Activated CD4-positive, alpha-beta T cell treated with anti-CD3 and anti-CD28 coated beads for 36 hours (primary cell): ENCODE measurements at regions not wholly inside any gene's neighbourhood (a gene's known extent, or its start where the extent isn't known, plus 50 kb on each side); places are given as distances from the start of the nearest gene placed in this dataset.

Experiments used
- ATAC-seq: fragments of 200-7000 bp; cut with Tn5 transposase; one replicate; pipeline ENCODE4 v1.10.0; 2021; ENCODE audit warnings: mild to moderate bottlenecking, moderate library complexity
- CTCF ChIA-PET: fragments of 350-600 bp; sonication (Branson Sonifier 250); formaldehyde crosslinking; loops from one replicate; lab custom pipeline; 2021; ENCODE audit warnings: antibody characterized with exemption; lab: Charles Lee
- POLR2A ChIA-PET: fragments of 350-600 bp; sonication (Branson Sonifier 250); formaldehyde crosslinking; loops from one replicate; lab custom pipeline; 2021; ENCODE audit warnings: antibody characterized with exemption, inconsistent platforms; lab: Charles Lee
- DNase-seq: peaks from one replicate; pipeline ENCODE4 v3.0.0-alpha.2; 2020
- H3K27ac Mint-ChIP-seq: one replicate; pipeline ENCODE4 v1.8.0; 2021; ENCODE audit warnings: mixed read lengths
- H3K27me3 Mint-ChIP-seq: one replicate; pipeline ENCODE4 v1.8.0; 2021; ENCODE audit warnings: mixed read lengths
- H3K36me3 Mint-ChIP-seq: one replicate; pipeline ENCODE4 v1.8.0; 2021; ENCODE audit warnings: low read depth, mixed read lengths
- H3K4me1 Mint-ChIP-seq: one replicate; pipeline ENCODE4 v1.8.0; 2021; ENCODE audit warnings: mixed read lengths
- H3K4me3 Mint-ChIP-seq: one replicate; pipeline ENCODE4 v1.8.0; 2021; ENCODE audit warnings: mild to moderate bottlenecking, moderate library complexity, mixed read lengths
- H3K9me3 Mint-ChIP-seq: one replicate; pipeline ENCODE4 v1.8.0; 2021; ENCODE audit warnings: low read depth, mixed read lengths
- intact Hi-C, 2 experiments: fragments of 100-400 bp; cut with DNase I in 1 of 2; cut with micrococcal nuclease in 1 of 2; formaldehyde crosslinking; loops; one replicate each; pipeline versions ENCODE4 v1.14.2 to v1.15.1; 2022 to 2024; cut with DNase I, micrococcal nuclease

DNA sequence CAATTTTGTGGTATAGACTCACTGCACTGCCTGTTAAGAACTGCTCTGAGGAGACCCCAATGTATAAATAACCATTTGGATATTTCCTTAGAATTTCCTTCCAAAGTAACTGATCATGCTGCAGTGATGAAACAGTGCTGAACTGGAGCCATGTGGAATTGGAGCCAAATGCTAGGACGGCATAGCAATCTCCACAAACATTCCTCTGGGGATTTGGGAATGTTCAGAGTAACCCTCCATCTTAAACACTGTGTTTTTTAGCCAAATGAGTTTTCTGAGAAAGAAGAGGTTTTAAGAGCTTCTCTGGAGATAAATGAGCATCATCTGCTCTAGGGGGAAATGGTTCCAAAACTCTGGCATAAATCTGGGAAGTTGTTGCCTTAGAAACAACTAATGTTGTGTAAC is 98.2 kb downstream of the OLFM4 start:
- no peak overlapping the region for H3K4me3 Mint-ChIP-seq
- CTCF ChIA-PET: interaction anchor here (0.7 kb wide), 1 partner anchor 159 kb away, joined by 3 read pairs; no protein-coding TSS in a partner anchor
- no peaks in the 10 kb centered on the region for H3K9me3 Mint-ChIP-seq
- no peak overlapping the region for H3K27ac Mint-ChIP-seq
- intact Hi-C loops: no loop called here
- no peaks in the 10 kb centered on the region for H3K4me1 Mint-ChIP-seq
- H3K36me3 Mint-ChIP-seq: no peaks in the 10 kb centered on the region
- POLR2A ChIA-PET: no interaction called here
- no peak for ATAC-seq
- peaks cover 2% of the 10 kb centered on the region for H3K27me3 Mint-ChIP-seq
- DNase-seq: no peak

DNA sequence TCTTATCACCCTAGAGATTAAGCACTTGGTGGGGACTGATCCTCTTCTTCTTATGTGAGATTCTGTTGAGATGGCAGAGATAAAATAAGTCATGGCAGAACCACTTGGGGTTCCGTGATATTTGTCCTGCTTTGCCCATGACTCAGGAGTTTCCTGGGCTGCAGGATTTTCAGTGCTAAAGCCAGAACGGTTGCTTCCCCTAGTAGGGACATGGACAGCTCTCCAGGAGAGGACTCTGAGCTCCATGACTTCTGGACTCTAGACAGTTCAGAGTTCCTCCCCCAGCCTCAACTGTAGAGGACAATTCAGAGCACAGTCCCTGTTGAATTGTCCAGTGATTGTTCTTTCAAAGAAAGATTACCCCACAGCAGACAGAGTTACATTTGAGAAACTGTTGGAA is 98.8 kb downstream of the OLFM4 start:
- no peaks in the 10 kb centered on the region for H3K9me3 Mint-ChIP-seq
- CTCF ChIA-PET: no interaction called here
- H3K4me1 Mint-ChIP-seq: no peaks in the 10 kb centered on the region
- H3K27ac Mint-ChIP-seq: no peak overlapping the region
- intact Hi-C loops: no loop called here
- POLR2A ChIA-PET: no interaction called here
- no peak overlapping the region for H3K4me3 Mint-ChIP-seq
- no peak for DNase-seq
- peaks cover 4% of the 10 kb centered on the region for H3K27me3 Mint-ChIP-seq
- no peak for ATAC-seq
- H3K36me3 Mint-ChIP-seq: no peaks in the 10 kb centered on the region

DNA sequence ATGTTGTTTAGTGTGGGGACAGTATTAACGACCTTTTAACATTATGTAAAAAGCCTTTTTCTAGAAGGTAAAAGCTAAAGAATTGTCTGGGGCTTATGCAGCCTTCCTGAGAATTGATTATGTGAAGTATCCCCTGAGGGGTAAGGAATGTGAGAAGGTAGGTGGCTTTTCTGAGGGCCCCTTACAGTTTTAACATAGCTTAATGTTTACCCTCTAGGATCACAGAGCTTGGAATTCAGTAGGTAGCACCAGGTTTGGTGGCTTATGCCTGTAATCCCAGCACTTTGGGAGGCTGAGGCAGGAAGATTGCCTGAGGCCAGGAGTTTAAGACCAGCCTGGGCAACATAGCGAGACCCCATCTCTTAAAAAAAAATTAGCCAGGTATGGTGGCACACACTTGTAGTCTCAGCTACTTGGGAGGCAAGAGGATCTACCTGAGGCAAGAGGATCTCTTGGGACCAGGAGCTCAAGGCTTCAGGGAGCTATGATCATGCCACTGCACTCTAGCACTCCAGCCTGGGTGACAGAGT is 101.3 kb downstream of the OLFM4 start:
- Mint-ChIP-seq H3K27me3 (peaks cover 8% of the 10 kb centered on the region), H3K4me3 (no peak overlapping the region), H3K9me3 (no peaks in the 10 kb centered on the region), H3K4me1 (no peaks in the 10 kb centered on the region), H3K27ac (no peak overlapping the region), H3K36me3 (no peaks in the 10 kb centered on the region)
- DNase-seq (no peak), ATAC-seq (no peak)
- ChIA-PET CTCF (interaction anchor here (0.6 to 0.8 kb wide), 2 partner anchors 22 to 602 kb away, joined by 3 read pairs; no protein-coding TSS in a partner anchor), POLR2A (no interaction called here)
- intact Hi-C loops: no loop called here

DNA sequence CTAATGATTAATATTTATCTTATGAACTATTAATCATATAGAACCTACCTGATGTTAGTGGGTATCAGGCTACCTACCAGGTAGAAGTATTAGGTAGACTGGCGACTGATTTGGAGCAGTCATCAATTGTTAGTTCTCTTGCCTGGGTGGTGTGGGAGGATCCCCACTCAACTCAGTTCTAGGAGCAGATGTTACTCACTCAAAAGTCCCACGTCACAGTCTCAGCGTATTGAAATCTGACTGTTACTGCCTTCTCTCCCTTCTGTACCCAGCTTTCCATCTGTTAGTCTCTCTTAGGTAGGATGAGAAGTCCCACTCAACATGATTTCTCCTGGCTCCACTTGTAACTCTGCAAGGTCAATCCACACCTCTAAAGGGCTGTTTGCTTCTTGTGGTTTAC is 102.7 kb downstream of the OLFM4 start:
- peaks cover 8% of the 10 kb centered on the region for H3K27me3 Mint-ChIP-seq
- H3K27ac Mint-ChIP-seq: no peak overlapping the region
- H3K4me3 Mint-ChIP-seq: no peak overlapping the region
- H3K4me1 Mint-ChIP-seq: no peaks in the 10 kb centered on the region
- H3K36me3 Mint-ChIP-seq: no peaks in the 10 kb centered on the region
- no peaks in the 10 kb centered on the region for H3K9me3 Mint-ChIP-seq
- no peak for DNase-seq
- ATAC-seq: no peak
- CTCF ChIA-PET: no interaction called here
- intact Hi-C loops: no loop called here
- POLR2A ChIA-PET: no interaction called here

DNA sequence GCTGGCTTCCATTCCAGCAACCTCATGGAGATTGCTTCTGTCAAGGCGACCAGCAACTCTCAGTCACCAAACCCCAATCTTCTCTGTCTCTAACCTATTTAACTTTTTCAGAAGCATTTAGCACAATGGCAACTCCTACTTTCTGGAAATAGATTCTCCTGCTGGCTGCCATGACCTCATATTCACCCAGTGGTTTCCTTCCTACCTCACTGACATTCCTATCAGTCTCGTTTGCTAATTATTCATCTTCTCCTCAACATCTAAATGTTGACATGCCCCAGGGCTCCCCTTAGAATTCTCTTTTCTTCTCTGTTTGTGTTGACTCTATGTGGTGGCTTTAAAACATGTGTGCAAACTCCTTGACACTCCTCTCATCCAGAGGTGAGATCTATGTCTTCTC is 106.7 kb downstream of the OLFM4 start:
- Mint-ChIP-seq H3K27ac (no peak overlapping the region), H3K4me3 (no peak overlapping the region), H3K36me3 (no peaks in the 10 kb centered on the region), H3K27me3 (peaks cover 5% of the 10 kb centered on the region), H3K4me1 (no peaks in the 10 kb centered on the region), H3K9me3 (no peaks in the 10 kb centered on the region)
- DNase-seq (no peak), ATAC-seq (no peak)
- ChIA-PET CTCF (no interaction called here), POLR2A (no interaction called here)
- intact Hi-C loops: no loop called here

DNA sequence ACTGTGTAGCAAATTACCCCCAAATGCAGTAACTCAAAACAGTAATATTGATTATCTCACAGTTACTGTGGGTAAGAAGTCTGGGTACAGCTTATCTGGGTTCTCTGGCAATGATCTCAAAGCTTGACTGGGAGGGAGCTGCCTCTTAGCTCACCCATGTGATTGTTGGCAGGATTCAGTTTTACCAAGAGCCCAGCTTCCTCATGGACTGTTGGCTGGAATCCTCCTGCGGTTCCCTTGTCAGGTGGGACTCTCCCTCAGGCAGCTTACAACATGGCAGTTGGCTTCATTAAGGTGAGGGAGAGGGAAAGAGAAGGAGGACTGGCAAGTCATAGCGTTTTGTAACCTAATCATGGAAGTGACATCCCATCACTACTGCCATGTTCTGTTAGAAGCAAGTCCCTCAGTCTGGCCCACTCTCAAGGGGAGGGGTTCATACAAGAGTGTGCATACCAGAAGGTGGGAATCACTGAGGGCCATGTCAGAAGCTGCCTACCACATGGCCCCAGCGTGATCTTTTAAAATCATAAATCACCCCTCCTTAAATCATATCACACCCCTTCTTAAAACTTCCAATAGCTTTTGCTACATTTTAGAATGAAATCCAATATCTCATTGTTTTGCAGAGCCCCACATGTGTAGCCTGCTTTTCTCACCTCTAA is 108.1 kb downstream of the OLFM4 start:
- intact Hi-C loops: no loop called here
- no peaks in the 10 kb centered on the region for H3K9me3 Mint-ChIP-seq
- no peaks in the 10 kb centered on the region for H3K36me3 Mint-ChIP-seq
- DNase-seq: no peak
- H3K4me3 Mint-ChIP-seq: no peak overlapping the region
- no peaks in the 10 kb centered on the region for H3K4me1 Mint-ChIP-seq
- POLR2A ChIA-PET: no interaction called here
- CTCF ChIA-PET: interaction anchor here (0.7 kb wide), 1 partner anchor 57 kb away, joined by 4 read pairs; no protein-coding TSS in a partner anchor
- H3K27me3 Mint-ChIP-seq: peaks cover 5% of the 10 kb centered on the region
- H3K27ac Mint-ChIP-seq: no peak overlapping the region
- no peak for ATAC-seq

DNA sequence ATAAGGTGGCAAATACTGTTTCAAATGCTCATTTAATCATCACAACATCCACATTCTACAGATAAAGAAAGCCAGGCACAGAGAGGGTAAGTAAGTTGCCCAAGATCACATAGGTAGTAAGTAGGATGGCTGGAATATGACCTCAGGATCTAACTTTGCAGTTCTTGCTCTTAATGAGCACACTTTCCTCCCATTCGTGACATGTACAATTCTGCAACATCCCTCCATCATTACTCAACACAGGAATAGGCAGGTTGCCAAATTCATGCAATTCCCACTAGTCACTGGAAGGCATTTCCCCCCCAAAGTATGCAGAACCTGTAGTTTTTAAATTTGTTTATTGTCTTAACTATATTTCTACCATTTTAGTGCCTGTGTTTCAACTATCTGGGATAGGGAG is 109.2 kb downstream of the OLFM4 start:
- no peak overlapping the region for H3K4me3 Mint-ChIP-seq
- no peak for ATAC-seq
- intact Hi-C loops: no loop called here
- no peaks in the 10 kb centered on the region for H3K9me3 Mint-ChIP-seq
- no peaks in the 10 kb centered on the region for H3K36me3 Mint-ChIP-seq
- ChIA-PET CTCF (no interaction called here), POLR2A (no interaction called here)
- H3K4me1 Mint-ChIP-seq: no peaks in the 10 kb centered on the region
- no peak for DNase-seq
- peaks cover 2% of the 10 kb centered on the region for H3K27me3 Mint-ChIP-seq
- no peak overlapping the region for H3K27ac Mint-ChIP-seq

DNA sequence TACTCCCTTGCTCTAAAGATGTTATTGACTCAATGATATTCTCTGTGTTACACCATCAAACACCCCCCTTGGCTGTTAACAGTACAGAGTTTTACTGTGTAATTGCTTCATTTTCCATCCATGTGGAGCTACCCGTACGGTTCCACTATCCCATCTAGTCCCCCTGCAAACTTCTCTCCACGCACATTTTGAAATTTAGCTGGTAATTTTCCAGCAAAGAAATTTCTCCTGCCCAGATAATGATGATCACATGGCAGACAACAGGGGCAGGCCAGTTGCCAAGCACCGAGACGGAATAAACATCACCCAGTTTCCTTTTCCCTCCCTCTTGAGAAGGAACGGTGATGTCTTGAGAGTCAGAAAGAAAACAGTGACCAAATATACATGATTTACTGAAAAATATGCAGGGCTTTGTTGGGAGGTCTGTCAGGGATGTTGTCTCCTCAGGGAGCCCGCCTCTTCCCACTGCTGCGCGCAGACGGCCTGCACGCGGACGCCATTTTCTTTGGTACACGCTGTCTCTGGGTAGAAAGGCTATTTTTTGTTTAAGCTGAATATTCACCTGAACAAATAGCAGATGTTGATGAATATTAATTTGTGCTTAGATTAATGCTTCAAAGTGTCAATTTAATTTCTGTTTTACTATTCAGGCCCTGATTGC is 109.9 kb downstream of the OLFM4 start:
- ChIA-PET POLR2A (no interaction called here), CTCF (no interaction called here)
- ATAC-seq (no peak), DNase-seq (no peak)
- intact Hi-C loops: no loop called here
- Mint-ChIP-seq H3K36me3 (no peaks in the 10 kb centered on the region), H3K4me1 (no peaks in the 10 kb centered on the region), H3K27me3 (peaks cover 2% of the 10 kb centered on the region), H3K4me3 (no peak overlapping the region), H3K9me3 (no peaks in the 10 kb centered on the region), H3K27ac (no peak overlapping the region)

DNA sequence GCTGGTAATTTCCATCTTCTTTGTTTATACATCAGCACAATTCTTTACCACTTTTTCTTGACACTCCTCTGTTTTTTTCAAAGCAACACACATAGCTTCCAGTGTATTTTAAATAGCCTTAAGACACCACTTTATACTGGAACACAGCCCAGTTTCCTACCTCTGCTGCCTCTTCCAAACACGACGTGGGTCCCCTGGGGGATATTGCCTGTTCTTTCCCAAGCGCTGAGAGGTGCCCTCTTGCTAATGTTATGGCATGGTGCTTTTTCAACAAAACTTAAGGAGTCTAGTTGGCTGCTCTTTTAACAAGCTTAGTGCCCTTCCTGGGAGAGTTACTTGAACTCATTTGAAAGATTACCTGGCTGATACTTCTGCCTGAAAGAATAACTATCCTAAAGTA is 112.7 kb downstream of the OLFM4 start:
- ATAC-seq: no peak
- no peak for DNase-seq
- H3K27me3 Mint-ChIP-seq: peaks cover 5% of the 10 kb centered on the region
- H3K9me3 Mint-ChIP-seq: no peaks in the 10 kb centered on the region
- ChIA-PET POLR2A (no interaction called here), CTCF (interaction anchor here (0.8 kb wide), 1 partner anchor 1773 kb away, joined by 3 read pairs; no protein-coding TSS in a partner anchor)
- intact Hi-C loops: no loop called here
- no peaks in the 10 kb centered on the region for H3K36me3 Mint-ChIP-seq
- no peak overlapping the region for H3K4me3 Mint-ChIP-seq
- no peaks in the 10 kb centered on the region for H3K4me1 Mint-ChIP-seq
- H3K27ac Mint-ChIP-seq: no peak overlapping the region

DNA sequence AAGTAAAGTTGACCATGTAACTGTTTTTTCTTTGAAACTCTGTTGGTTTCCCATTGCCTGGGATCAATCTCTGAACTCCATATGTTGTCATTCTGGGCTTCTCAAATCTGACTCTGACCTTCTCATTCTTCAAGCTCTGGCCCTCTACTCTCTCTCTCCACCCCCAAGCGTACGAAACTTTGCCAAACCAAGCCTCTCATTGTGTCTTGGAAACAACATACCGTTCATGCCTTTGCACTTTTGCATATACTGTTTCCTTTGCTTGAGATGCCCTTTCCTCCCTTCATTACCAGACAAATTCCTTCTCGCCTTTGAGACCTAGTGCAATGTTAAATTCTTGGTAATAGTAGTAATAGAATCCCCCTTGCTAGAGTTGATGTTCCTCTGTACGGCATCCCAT is 113.7 kb downstream of the OLFM4 start:
- H3K27me3 Mint-ChIP-seq: peaks cover 5% of the 10 kb centered on the region
- H3K27ac Mint-ChIP-seq: no peak overlapping the region
- H3K36me3 Mint-ChIP-seq: no peaks in the 10 kb centered on the region
- H3K4me1 Mint-ChIP-seq: no peaks in the 10 kb centered on the region
- no peak for ATAC-seq
- H3K9me3 Mint-ChIP-seq: no peaks in the 10 kb centered on the region
- intact Hi-C loops: no loop called here
- ChIA-PET CTCF (interaction anchor here (0.6 kb wide), 1 partner anchor 10 kb away, joined by 3 read pairs; no protein-coding TSS in a partner anchor), POLR2A (no interaction called here)
- no peak overlapping the region for H3K4me3 Mint-ChIP-seq
- DNase-seq: no peak

DNA sequence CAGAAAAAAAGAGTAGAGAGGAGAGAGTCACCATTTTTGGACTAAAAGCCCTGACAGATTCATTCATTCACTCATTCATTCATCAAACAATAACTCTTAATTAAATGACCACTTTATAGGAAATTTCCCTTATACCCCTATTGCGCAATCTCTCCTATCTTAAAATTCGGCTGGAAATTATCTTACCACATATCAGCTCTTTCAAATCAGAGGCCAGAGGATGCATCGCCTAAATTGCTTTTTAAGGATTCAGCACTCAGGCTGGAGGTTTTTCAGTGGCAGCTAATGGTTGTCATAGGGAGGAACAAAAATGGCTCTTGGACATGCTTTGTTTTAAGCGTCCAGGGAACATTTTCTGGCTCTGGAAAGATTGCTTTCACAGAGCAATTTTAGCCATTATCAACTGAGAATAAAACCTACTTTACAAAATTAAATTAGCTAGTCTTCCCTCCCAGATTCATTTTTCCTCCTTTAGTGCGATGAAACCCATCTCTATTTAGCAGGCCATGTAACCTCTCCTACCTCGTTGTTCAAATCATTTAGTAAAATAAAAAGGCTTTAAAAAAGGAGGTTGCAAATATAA is 115.2 kb downstream of the OLFM4 start:
- POLR2A ChIA-PET: no interaction called here

DNA sequence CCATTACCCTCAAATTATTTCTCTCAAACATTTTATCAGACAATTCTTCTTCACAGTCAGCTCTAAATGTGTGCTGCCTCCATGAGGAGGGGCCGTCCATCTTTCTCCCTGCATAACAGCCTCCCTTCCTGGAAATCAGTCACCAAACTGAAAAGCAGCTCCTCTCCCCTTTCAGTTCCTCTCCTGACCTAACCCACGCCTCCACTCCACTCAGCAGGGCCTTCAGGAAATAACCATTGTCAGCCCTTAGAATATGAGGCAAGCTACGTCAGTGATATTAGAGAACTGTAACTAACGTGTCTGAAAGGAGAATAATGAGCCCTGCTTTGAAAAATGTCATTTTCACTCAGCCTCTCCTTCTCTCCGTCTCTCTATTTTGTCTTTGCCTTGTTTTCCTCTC is 116.2 kb downstream of the OLFM4 start:
- no peak overlapping the region for H3K27ac Mint-ChIP-seq
- no peaks in the 10 kb centered on the region for H3K36me3 Mint-ChIP-seq
- no peaks in the 10 kb centered on the region for H3K4me1 Mint-ChIP-seq
- ChIA-PET CTCF (no interaction called here), POLR2A (no interaction called here)
- ATAC-seq (no peak), DNase-seq (no peak)
- intact Hi-C loops: no loop called here
- no peak overlapping the region for H3K4me3 Mint-ChIP-seq
- H3K9me3 Mint-ChIP-seq: no peaks in the 10 kb centered on the region
- peaks cover 5% of the 10 kb centered on the region for H3K27me3 Mint-ChIP-seq

More for the DNA sequence above, 115.2 kb downstream of the OLFM4 start:
- no peaks in the 10 kb centered on the region for H3K36me3 Mint-ChIP-seq
- no peak overlapping the region for H3K27ac Mint-ChIP-seq
- no peaks in the 10 kb centered on the region for H3K9me3 Mint-ChIP-seq
- H3K4me3 Mint-ChIP-seq: no peak overlapping the region
- peaks cover 5% of the 10 kb centered on the region for H3K27me3 Mint-ChIP-seq
- intact Hi-C loops: no loop called here
- no peaks in the 10 kb centered on the region for H3K4me1 Mint-ChIP-seq
- CTCF ChIA-PET: no interaction called here
- ATAC-seq (no peak), DNase-seq (no peak)
